HEK293 (cell line): ENCODE measurements at regions not wholly inside any gene's neighbourhood (a gene's known extent, or its start where the extent isn't known, plus 50 kb on each side); places are given as distances from the start of the nearest gene placed in this dataset.
"Not testable (repeated sequence)": the region's sequence is repeated elsewhere in the genome, so short reads cannot be mapped to it uniquely, and the experiment has no call there.

Experiments
- CTCF ChIP-seq: fragments of 450-650 bp; formaldehyde crosslinking; IDR thresholded peaks from 2 replicates; pipeline ENCODE4 v1.5.1; 2016; ENCODE audit warnings: missing biosample characterization, missing genetic modification characterization
- REST ChIP-seq: fragments of 450-650 bp; formaldehyde crosslinking; IDR thresholded peaks from 2 replicates; pipeline ENCODE4 v1.5.1; 2016; ENCODE audit warnings: missing biosample characterization, missing genetic modification characterization
- ZEB2 ChIP-seq: fragments of 450-650 bp; formaldehyde crosslinking; IDR thresholded peaks from 2 replicates; pipeline ENCODE4 v1.5.1; 2016; ENCODE audit warnings: missing biosample characterization, missing genetic modification characterization
- ZNF777 ChIP-seq: fragments of 450-650 bp; formaldehyde crosslinking; IDR thresholded peaks from 2 replicates; pipeline ENCODE4 v1.5.1; 2017; ENCODE audit warnings: missing biosample characterization, missing genetic modification characterization, borderline replicate concordance
- ZNF830 ChIP-seq: fragments of 450-650 bp; IDR thresholded peaks from 2 replicates; pipeline ENCODE4 v1.5.0; 2018; ENCODE audit warnings: missing biosample characterization, missing genetic modification characterization, low read depth, mild to moderate bottlenecking, moderate library complexity

- TF ChIP-seq CTCF; REST (tag by site-specific recombination); ZNF777; ZEB2 (tag by site-specific recombination); ZNF830 (tag by site-specific recombination): not testable (repeated sequence)
Observed at GRCh38 chr2:111569356-111570199, 314.4 kb downstream of the ANAPC1 start.
